ENCODE measurements at regions not wholly inside any gene's neighbourhood (a gene's known extent, or its start where the extent isn't known, plus 50 kb on each side); places are given as distances from the start of the nearest gene placed in this dataset.

DNA sequence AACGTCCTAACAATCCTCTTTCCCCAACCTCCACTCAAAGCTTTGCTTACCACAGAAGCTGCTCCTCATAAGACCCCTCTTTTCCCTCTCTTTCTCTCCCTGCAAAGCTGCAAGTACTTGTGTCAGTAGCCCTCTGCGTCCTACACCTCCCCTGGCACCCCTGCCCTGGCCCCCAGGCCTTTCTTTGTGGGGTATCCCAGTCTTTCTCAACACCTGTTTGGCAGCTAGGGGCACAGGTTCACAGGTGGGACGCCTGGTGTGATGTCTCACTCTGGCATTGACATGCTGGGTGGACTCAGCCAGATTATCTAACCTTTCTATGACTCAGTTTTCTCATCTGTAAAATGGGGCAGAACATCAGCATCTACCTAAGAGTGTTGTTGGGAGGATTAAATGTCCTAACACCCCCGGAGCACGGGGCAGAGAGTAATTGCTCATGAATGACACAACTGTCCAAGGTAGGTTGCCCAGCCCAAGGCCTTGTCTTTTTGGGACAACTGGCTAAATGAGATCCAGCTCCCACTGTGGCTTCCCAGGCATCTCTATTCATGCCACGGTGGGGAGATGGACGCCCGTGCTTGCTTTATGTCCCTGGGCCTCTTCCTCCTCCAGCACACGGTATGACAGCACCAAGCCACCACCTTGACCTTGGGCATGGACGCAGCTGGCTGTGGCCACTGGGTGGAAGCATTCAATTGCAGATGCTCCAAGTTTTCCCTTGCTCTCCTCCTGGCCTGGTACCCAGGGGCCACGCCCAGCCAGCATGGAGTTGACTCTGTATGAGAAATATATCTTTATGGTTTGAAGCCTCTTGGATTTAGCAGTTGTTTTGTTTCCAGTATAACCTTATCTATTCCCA is 190.4 kb downstream of the RGS3 start:
- POLR2A ChIA-PET = interaction anchor here (2.0 kb wide), 1 partner anchor 56 kb away, joined by 6 read pairs; no protein-coding TSS in a partner anchor
- Mint-ChIP-seq H3K4me3 (no peak overlapping the region), H3K4me1 (ENCODE audit: low read depth) (peaks cover 8% of the 10 kb centered on the region), H3K36me3 (ENCODE audit: low read depth) (no peaks in the 10 kb centered on the region), H3K9me3 (no peaks in the 10 kb centered on the region), H3K27me3 (no peaks in the 10 kb centered on the region), H3K27ac (no peak overlapping the region)
- no peak for TF ChIP-seq CTCF (IDR thresholded peaks at IDR 0.05)
- DNase-seq (no peak), ATAC-seq (no peak)
- CTCF ChIA-PET = interaction anchor here (0.6 to 10.9 kb wide), 25 partner anchors 8 to 503 kb away, joined by 3 to 621 read pairs (median 8); partner anchors contain the start of genes ALAD, CDC26, PRPF4 and SLC31A2
- intact Hi-C loops (cut with micrococcal nuclease) = loop anchor here (2.0 kb wide), 2 partner anchors 61 to 207 kb away; no protein-coding TSS in a partner anchor

- Mint-ChIP-seq H3K4me3 (no peak overlapping the region), H3K9me3 (no peaks in the 10 kb centered on the region), H3K27ac (no peak overlapping the region), H3K36me3 (ENCODE audit: low read depth) (no peaks in the 10 kb centered on the region), H3K27me3 (peaks cover 2% of the 10 kb centered on the region), H3K4me1 (ENCODE audit: low read depth) (peaks cover 8% of the 10 kb centered on the region)
- POLR2A ChIA-PET = interaction anchor here (0.7 to 2.0 kb wide), 4 partner anchors 56 to 379 kb away, joined by 3 to 6 read pairs (median 4); partner anchors contain the start of genes CDC26 and PRPF4
- DNase-seq (no peak), ATAC-seq (peak; percentile 8)
- TF ChIP-seq CTCF (IDR thresholded peaks at IDR 0.05) = no peak
- CTCF ChIA-PET = interaction anchor here (0.6 to 10.9 kb wide), 59 partner anchors 9 to 504 kb away, joined by 3 to 621 read pairs (median 5); partner anchors contain the start of genes ALAD, C9orf43, CDC26 and POLE3
- intact Hi-C loops (cut with micrococcal nuclease) = loop anchor here (2.0 kb wide), 2 partner anchors 62 to 208 kb away; no protein-coding TSS in a partner anchor
These were observed 191.3 kb downstream of the RGS3 start for GRCh38 chr9:113654605-113655428.

DNA sequence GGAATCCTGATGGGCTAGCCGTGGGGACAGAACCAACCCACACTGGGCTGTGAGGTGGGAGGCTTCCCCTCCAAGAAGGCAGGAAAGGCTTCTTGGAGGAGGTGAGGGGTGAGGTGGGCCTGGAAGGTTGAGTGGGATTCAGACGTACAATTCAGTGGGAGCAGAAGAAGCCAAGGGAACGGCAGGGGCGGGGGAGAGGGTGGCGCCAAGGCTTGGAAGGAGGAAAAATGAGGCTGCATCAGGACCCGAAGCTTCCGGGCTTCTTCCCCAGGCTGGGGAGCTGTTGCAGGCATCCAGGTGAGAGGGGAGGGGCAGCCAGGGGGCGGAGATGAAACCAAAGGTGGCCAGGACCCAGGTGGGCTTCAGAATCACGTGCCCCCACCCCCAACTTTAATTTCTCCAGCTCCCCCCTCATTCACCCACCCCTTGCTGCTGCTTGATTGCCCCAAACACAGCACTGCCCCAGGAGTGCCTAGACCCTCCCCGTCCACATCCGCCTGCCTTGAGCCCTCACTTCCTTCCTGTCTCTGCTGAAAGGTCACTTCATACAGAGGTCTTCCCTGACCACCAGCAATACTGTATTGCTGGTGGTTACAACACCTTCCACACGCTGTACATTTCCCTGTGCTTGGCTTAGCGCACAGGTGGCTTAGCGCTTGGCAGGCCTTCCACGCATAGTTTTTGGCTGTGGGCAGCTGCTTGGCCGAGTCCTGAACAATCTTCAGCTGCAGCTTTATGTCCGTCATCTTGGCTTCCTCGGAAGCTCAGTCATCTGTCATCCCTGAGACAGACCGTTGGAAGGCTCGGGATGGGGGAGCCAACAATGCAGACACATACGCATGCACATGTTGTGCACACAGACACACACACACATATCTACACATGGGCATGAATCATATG is 193.5 kb downstream of the RGS3 start:
- ChIA-PET POLR2A (interaction anchor here (1.0 to 1.8 kb wide), 3 partner anchors 7 to 382 kb away, joined by 3 to 9 read pairs (median 3); no protein-coding TSS in a partner anchor), CTCF (interaction anchor here (0.6 to 10.9 kb wide), 51 partner anchors 10 to 436 kb away, joined by 3 to 621 read pairs (median 6); partner anchors contain the start of genes ALAD, C9orf43, CDC26 and FKBP15)
- no peak overlapping the region for H3K27ac Mint-ChIP-seq
- H3K9me3 Mint-ChIP-seq = no peaks in the 10 kb centered on the region
- peaks cover 7% of the 10 kb centered on the region for H3K27me3 Mint-ChIP-seq
- no peak for ATAC-seq
- H3K4me3 Mint-ChIP-seq = no peak overlapping the region
- peaks cover 6% of the 10 kb centered on the region for H3K4me1 Mint-ChIP-seq (ENCODE audit: low read depth)
- no peaks in the 10 kb centered on the region for H3K36me3 Mint-ChIP-seq (ENCODE audit: low read depth)
- intact Hi-C loops (cut with micrococcal nuclease) = no loop called here
- TF ChIP-seq CTCF (IDR thresholded peaks at IDR 0.05) = no peak
- no peak for DNase-seq

- intact Hi-C loops (cut with micrococcal nuclease) = loop anchor here (2.0 kb wide), 1 partner anchor 383 kb away; the partner anchor contains the start of genes CDC26 and PRPF4
- peaks cover 6% of the 10 kb centered on the region for H3K4me1 Mint-ChIP-seq (ENCODE audit: low read depth)
- peak; percentile 88 for DNase-seq
- TF ChIP-seq CTCF (IDR thresholded peaks at IDR 0.05) = peak; percentile 95
- H3K9me3 Mint-ChIP-seq = no peaks in the 10 kb centered on the region
- no peak overlapping the region for H3K27ac Mint-ChIP-seq
- POLR2A ChIA-PET = interaction anchor here (1.0 to 1.3 kb wide), 2 partner anchors 8 to 383 kb away, joined by 3 read pairs; no protein-coding TSS in a partner anchor
- no peak overlapping the region for H3K4me3 Mint-ChIP-seq
- CTCF ChIA-PET = interaction anchor here (0.6 to 10.9 kb wide), 39 partner anchors 9 to 546 kb away, joined by 3 to 621 read pairs (median 5); partner anchors contain the start of genes ALAD, C9orf43, CDC26 and FKBP15
- peak; percentile 98 for ATAC-seq
- peaks cover 7% of the 10 kb centered on the region for H3K27me3 Mint-ChIP-seq
- H3K36me3 Mint-ChIP-seq (ENCODE audit: low read depth) = no peaks in the 10 kb centered on the region
These were observed 194.4 kb downstream of the RGS3 start for GRCh38 chr9:113657765-113658544.
